H7 (cell line): ENCODE measurements at regions not wholly inside any gene's neighbourhood (a gene's known extent, or its start where the extent isn't known, plus 50 kb on each side); places are given as distances from the start of the nearest gene placed in this dataset.
"Not testable (repeated sequence)": the region's sequence is repeated elsewhere in the genome, so short reads cannot be mapped to it uniquely, and the experiment has no call there.

ENCODE experiments used
- DNase-seq: peaks from one replicate; pipeline ENCODE4 v3.0.0; 2012
- H3K27me3 ChIP-seq: 2 replicates; pipeline ENCODE4 v1.6.0; 2011; ENCODE audit warnings: mild to moderate bottlenecking, low read length; ENCODE audit not compliant: control insufficient read depth, insufficient read depth
- H3K36me3 ChIP-seq: replicated peaks from 2 replicates; pipeline ENCODE4 v1.5.1; 2011; ENCODE audit warnings: low read length; ENCODE audit not compliant: control insufficient read depth, insufficient read depth
- H3K4me3 ChIP-seq: 2 replicates; pipeline ENCODE4 v1.5.1; 2011; ENCODE audit warnings: low read depth, mild to moderate bottlenecking, control low read depth, low read length, moderate library complexity; ENCODE audit not compliant: insufficient read depth

GRCh38 chr15:100726421-100727190 lies 124.2 kb downstream of the ASB7 start:
- peak; percentile 27 for DNase-seq
- Histone ChIP-seq H3K36me3 (no peaks in the 10 kb centered on the region), H3K27me3 (no peaks in the 10 kb centered on the region), H3K4me3 (no peak overlapping the region)

- Histone ChIP-seq H3K4me3 (no peak overlapping the region), H3K36me3 (no peaks in the 10 kb centered on the region), H3K27me3 (no peaks in the 10 kb centered on the region)
- DNase-seq = peak; percentile 47
Observed at GRCh38 chr15:100727291-100727851, 125.0 kb downstream of the ASB7 start.

- no peak overlapping the region for H3K4me3 ChIP-seq
- no peaks in the 10 kb centered on the region for H3K36me3 ChIP-seq
- H3K27me3 ChIP-seq = no peaks in the 10 kb centered on the region
- DNase-seq = peak; percentile 28
Observed at GRCh38 chr15:100728371-100729201, 126.2 kb downstream of the ASB7 start.

GRCh38 chr15:100729461-100729860 lies 127.1 kb downstream of the ASB7 start:
- no peaks in the 10 kb centered on the region for H3K27me3 ChIP-seq
- H3K4me3 ChIP-seq = no peak overlapping the region
- DNase-seq = no peak
- H3K36me3 ChIP-seq = no peaks in the 10 kb centered on the region

GRCh38 chr15:100730129-100730528 lies 127.7 kb downstream of the ASB7 start:
- no peaks in the 10 kb centered on the region for H3K27me3 ChIP-seq
- H3K4me3 ChIP-seq = no peak overlapping the region
- no peak for DNase-seq
- no peaks in the 10 kb centered on the region for H3K36me3 ChIP-seq

- peak; percentile 7 for DNase-seq
- Histone ChIP-seq H3K27me3 (no peaks in the 10 kb centered on the region), H3K36me3 (no peaks in the 10 kb centered on the region), H3K4me3 (no peak overlapping the region)
Observed at GRCh38 chr15:100730655-100731266, 128.4 kb downstream of the ASB7 start.

- DNase-seq = no peak
- H3K27me3 ChIP-seq = no peaks in the 10 kb centered on the region
- no peaks in the 10 kb centered on the region for H3K36me3 ChIP-seq
- no peak overlapping the region for H3K4me3 ChIP-seq
Observed at GRCh38 chr15:100731267-100732152, 129.1 kb downstream of the ASB7 start.

- DNase-seq = no peak
Observed at GRCh38 chr15:100732211-100733055, 130.0 kb downstream of the ASB7 start.

GRCh38 chr15:100733101-100733842 lies 130.9 kb downstream of the ASB7 start:
- no peak overlapping the region for H3K4me3 ChIP-seq
- no peak for DNase-seq
- no peaks in the 10 kb centered on the region for H3K36me3 ChIP-seq
- H3K27me3 ChIP-seq = no peaks in the 10 kb centered on the region

More at GRCh38 chr15:100732211-100733055, 130.0 kb downstream of the ASB7 start:
- Histone ChIP-seq H3K27me3 (no peaks in the 10 kb centered on the region), H3K36me3 (no peaks in the 10 kb centered on the region), H3K4me3 (no peak overlapping the region)

- H3K36me3 ChIP-seq, DNase-seq, H3K27me3 ChIP-seq, H3K4me3 ChIP-seq: not testable (repeated sequence)
Observed at GRCh38 chr15:100733843-100734185, 131.4 kb downstream of the ASB7 start.

GRCh38 chr15:100734586-100734985 lies 132.2 kb downstream of the ASB7 start:
- no peak for DNase-seq
- Histone ChIP-seq H3K36me3 (no peaks in the 10 kb centered on the region), H3K4me3 (no peak overlapping the region), H3K27me3 (no peaks in the 10 kb centered on the region)

GRCh38 chr15:100735129-100736053 lies 133.0 kb downstream of the ASB7 start:
- Histone ChIP-seq H3K4me3 (no peak overlapping the region), H3K36me3 (no peaks in the 10 kb centered on the region), H3K27me3 (no peaks in the 10 kb centered on the region)
- DNase-seq = no peak
